Hepatocyte (in vitro differentiated cells): ENCODE measurements at regions not wholly inside any gene's neighbourhood (a gene's known extent, or its start where the extent isn't known, plus 50 kb on each side); places are given as distances from the start of the nearest gene placed in this dataset.

Experiments used
- DNase-seq: peaks from one replicate; pipeline ENCODE4 v3.0.0-alpha.2; 2016; ENCODE audit warnings: low spot score
- H2AFZ ChIP-seq: fragments of 200-600 bp; sonication (generic); 2 replicates; pipeline ENCODE4 v1.6.0; 2016; ENCODE audit warnings: antibody characterized with exemption, mild to moderate bottlenecking
- H3K27ac ChIP-seq: fragments of 200-600 bp; sonication (generic); 2 replicates; pipeline ENCODE4 v1.5.1; 2016; ENCODE audit warnings: mild to moderate bottlenecking
- H3K27me3 ChIP-seq: fragments of 200-600 bp; sonication (generic); 2 replicates; pipeline ENCODE4 v1.6.1; 2016
- H3K36me3 ChIP-seq: fragments of 200-600 bp; sonication (generic); replicated peaks from 2 replicates; pipeline ENCODE4 v1.5.1; 2016; ENCODE audit warnings: low read depth; ENCODE audit not compliant: insufficient read depth
- H3K4me1 ChIP-seq: fragments of 200-600 bp; sonication (generic); 2 replicates; pipeline ENCODE4 v1.5.1; 2016; ENCODE audit warnings: mild to moderate bottlenecking, moderate library complexity; ENCODE audit not compliant: insufficient read depth
- H3K4me2 ChIP-seq: fragments of 200-600 bp; sonication (generic); 2 replicates; pipeline ENCODE4 v1.6.0; 2016
- H3K4me3 ChIP-seq: fragments of 200-600 bp; sonication (generic); 2 replicates; pipeline ENCODE4 v1.5.1; 2016; ENCODE audit warnings: mild to moderate bottlenecking
- H3K79me2 ChIP-seq: fragments of 200-600 bp; sonication (generic); 2 replicates; pipeline ENCODE4 v1.6.0; 2017; ENCODE audit warnings: mild to moderate bottlenecking
- H3K9me2 ChIP-seq: fragments of 200-600 bp; sonication (generic); replicated peaks from 2 replicates; pipeline ENCODE4 v1.6.0; 2017; ENCODE audit warnings: mild to moderate bottlenecking; ENCODE audit not compliant: insufficient read depth
- H3K9me3 ChIP-seq: fragments of 200-600 bp; sonication (generic); 2 replicates; pipeline ENCODE4 v1.5.1; 2016; ENCODE audit warnings: low read depth, mild to moderate bottlenecking
- H4K20me1 ChIP-seq: fragments of 200-600 bp; sonication (generic); 2 replicates; pipeline ENCODE4 v1.6.0; 2016; ENCODE audit warnings: mild to moderate bottlenecking; ENCODE audit not compliant: insufficient read depth, poor library complexity, severe bottlenecking
- CTCF ChIP-seq: fragments of 200-600 bp; sonication (generic); IDR thresholded peaks from 2 replicates; pipeline ENCODE4 v1.5.1; 2016; ENCODE audit warnings: antibody characterized with exemption, mild to moderate bottlenecking; ENCODE audit not compliant: poor library complexity
- EZH2 ChIP-seq: fragments of 200-600 bp; sonication (generic); IDR thresholded peaks from 2 replicates; pipeline ENCODE4 v1.6.1; 2016; ENCODE audit warnings: antibody characterized with exemption, mild to moderate bottlenecking, borderline replicate concordance
- EZH2phosphoT487 ChIP-seq: fragments of 200-600 bp; sonication (generic); IDR thresholded peaks from one replicate; pipeline ENCODE4 v1.6.1; 2018; ENCODE audit warnings: antibody characterized with exemption, mild to moderate bottlenecking, low read depth, moderate library complexity; ENCODE audit not compliant: unreplicated experiment, severe bottlenecking
- WGBS: methylation state at CpG from one replicate; pipeline ENCODE4 v1.1.6; 2016; ENCODE audit warnings: low lambda C conversion rate; ENCODE audit errors: missing lambda C conversion rate; 5-methylcytosine and 5-hydroxymethylcytosine counted together

- TF ChIP-seq EZH2phosphoT487 (no peak), CTCF (no peak), EZH2 (no peak)
- Histone ChIP-seq H3K4me3 (no peak overlapping the region), H2AFZ (no peak overlapping the region), H3K79me2 (no peaks in the 10 kb centered on the region), H3K9me2 (no peaks in the 10 kb centered on the region), H3K9me3 (no peaks in the 10 kb centered on the region), H3K27me3 (no peaks in the 10 kb centered on the region), H4K20me1 (no peaks in the 10 kb centered on the region), H3K4me1 (no peaks in the 10 kb centered on the region), H3K4me2 (no peak overlapping the region), H3K27ac (no peak overlapping the region), H3K36me3 (no peaks in the 10 kb centered on the region)
- 60% methylated on average over 1 of the region's 1 CpG for WGBS
- no peak for DNase-seq
Measured at GRCh38 chr5:128869970-128870369, 95.3 kb upstream of the SLC27A6 start.

GRCh38 chr5:128870373-128870772, 94.9 kb upstream of the SLC27A6 start:
- Histone ChIP-seq H2AFZ (no peak overlapping the region), H3K4me1 (no peaks in the 10 kb centered on the region), H3K9me3 (no peaks in the 10 kb centered on the region), H3K27me3 (no peaks in the 10 kb centered on the region), H3K4me2 (no peak overlapping the region), H3K9me2 (no peaks in the 10 kb centered on the region), H3K36me3 (no peaks in the 10 kb centered on the region), H3K79me2 (no peaks in the 10 kb centered on the region), H4K20me1 (no peaks in the 10 kb centered on the region), H3K4me3 (no peak overlapping the region), H3K27ac (no peak overlapping the region)
- no peak for DNase-seq
- WGBS: 69% methylated on average over 5 of the region's 5 CpGs
- TF ChIP-seq EZH2: no peak
- no peak for TF ChIP-seq EZH2phosphoT487
- TF ChIP-seq CTCF: no peak

GRCh38 chr5:128870923-128871322, 94.4 kb upstream of the SLC27A6 start:
- no peak overlapping the region for H3K4me3 ChIP-seq
- TF ChIP-seq CTCF: no peak
- no peak for TF ChIP-seq EZH2phosphoT487
- no peak for TF ChIP-seq EZH2

More at GRCh38 chr5:128870923-128871322, 94.4 kb upstream of the SLC27A6 start:
- no peaks in the 10 kb centered on the region for H4K20me1 ChIP-seq
- H3K9me2 ChIP-seq: no peaks in the 10 kb centered on the region
- H3K36me3 ChIP-seq: no peaks in the 10 kb centered on the region
- DNase-seq: no peak
- H3K4me2 ChIP-seq: no peak overlapping the region
- no peaks in the 10 kb centered on the region for H3K79me2 ChIP-seq
- no peak overlapping the region for H2AFZ ChIP-seq
- no peak overlapping the region for H3K27ac ChIP-seq
- no peaks in the 10 kb centered on the region for H3K27me3 ChIP-seq
- no peaks in the 10 kb centered on the region for H3K9me3 ChIP-seq
- no peaks in the 10 kb centered on the region for H3K4me1 ChIP-seq
- 58% methylated on average over 3 of the region's 3 CpGs for WGBS
